ENCODE measurements at regions not wholly inside any gene's neighbourhood (a gene's known extent, or its start where the extent isn't known, plus 50 kb on each side); places are given as distances from the start of the nearest gene placed in this dataset.

DNA sequence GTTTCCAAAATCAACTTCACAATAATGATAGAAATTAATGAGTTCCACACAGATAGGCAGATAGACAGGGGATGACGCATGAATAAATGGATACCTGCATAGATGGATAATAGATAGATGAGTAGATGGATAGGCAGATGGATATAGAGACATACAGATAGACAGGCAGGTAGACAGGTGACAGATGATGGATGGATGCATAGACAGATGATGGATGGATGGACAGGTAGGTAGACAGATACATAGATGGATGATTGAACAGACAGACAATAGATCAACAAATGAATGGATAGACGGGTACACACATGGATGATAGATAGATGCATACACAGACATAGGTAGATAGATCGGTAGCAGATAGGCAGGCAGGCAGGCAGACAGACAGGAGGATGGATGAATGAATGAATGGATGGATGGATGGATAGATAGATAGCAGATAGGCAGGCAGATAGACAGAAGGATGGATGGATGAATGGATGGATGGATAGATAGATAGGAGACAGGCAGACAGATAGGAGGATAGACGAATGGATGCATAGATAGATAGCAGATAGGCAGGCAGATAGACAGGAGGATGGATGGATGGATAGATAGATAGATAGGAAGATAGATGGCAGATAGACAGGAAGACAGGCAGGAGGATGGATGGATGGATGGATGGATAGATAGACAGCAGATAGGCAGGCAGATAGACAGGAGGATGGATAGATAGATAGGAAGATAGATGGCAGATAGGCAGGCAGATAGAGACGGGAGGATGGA is 142.5 kb downstream of the RBFOX3 start:
- no peak for DNase-seq

- DNase-seq, result peak in 1 of 2 donors; percentile 36
These were observed 144.1 kb downstream of the RBFOX3 start for GRCh38 chr17:79466562-79467350.

GRCh38 chr17:79465681-79466025 is 145.2 kb downstream of the RBFOX3 start:
- DNase-seq, result no peak

- DNase-seq, result no peak
These were observed 145.7 kb downstream of the RBFOX3 start for GRCh38 chr17:79465011-79465680.

- DNase-seq, result no peak
These were observed 146.4 kb downstream of the RBFOX3 start for GRCh38 chr17:79464318-79465010.

- DNase-seq, result no peak
These were observed 147.2 kb downstream of the RBFOX3 start for GRCh38 chr17:79463421-79464317.

DNA sequence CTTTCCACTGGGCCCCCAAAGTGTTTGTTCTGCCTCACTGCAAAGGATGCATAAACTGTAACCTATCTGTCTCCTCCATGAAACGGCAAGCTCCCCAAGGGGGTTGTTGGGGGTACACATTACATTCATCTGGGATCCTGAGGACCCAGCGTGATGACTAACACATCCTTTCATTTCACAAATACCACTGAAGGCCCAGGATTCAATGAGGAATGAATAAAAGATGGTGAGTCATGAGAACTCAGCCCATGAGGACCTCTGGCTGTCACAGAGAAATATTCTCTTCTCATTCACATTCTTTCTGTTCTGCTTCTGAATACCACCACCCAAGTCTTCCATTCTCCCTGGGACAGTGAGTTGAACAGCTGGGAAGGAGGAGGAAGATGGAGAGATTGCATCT is 149.8 kb downstream of the RBFOX3 start:
- DNase-seq, result no peak

GRCh38 chr17:79459846-79460245 is 151.0 kb downstream of the RBFOX3 start:
- DNase-seq, result no peak

DNA sequence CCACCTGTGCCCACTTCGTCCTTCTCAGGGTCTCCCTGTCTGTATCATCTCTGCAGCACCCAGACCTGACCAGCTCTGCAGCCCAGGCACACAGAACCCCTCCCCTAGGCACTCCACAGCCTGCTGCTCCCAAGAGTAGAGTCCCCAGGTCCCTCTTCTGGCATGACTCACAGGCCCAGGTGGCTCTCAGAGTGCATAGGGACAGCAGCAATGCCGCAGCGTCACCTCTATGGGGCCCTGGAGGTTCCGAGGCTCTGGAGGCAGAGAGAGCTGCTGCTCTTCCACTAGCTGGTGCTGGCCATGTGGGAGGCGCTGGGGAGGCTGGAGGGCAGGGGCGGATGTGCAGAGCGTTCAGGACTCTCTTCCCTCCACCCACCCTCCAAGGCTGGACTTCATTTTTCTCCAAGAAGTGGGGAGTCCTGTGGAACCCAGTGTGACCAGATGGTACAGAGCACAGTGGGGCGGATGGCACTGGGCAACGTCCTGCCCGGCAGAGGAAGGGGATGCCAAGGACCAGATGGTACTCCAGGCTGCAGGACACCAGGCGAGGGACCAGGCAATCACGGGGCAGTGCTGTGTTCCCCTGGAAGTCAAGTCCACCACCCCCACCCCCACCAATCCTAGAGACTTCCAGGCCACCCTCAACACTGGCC is 151.7 kb downstream of the RBFOX3 start:
- no peak for DNase-seq

DNA sequence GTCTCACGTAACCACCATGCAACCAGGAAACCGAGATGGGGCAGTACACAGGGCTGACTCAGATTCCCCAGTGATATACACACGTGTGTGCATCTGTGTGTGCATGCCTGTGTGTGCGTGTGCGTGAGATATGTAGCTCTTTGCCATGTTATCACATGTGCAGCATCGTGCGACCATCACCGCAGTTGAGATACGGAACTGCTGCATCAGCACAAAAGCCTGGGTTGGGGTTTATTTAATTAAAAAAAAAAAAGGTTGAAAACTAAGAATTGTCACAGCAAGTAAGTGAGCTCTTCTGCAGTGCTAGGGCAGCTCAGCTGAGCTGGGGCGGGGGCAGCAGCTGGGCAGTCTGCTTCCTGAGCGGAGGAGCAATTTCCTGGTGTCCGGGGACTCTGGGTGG is 152.5 kb downstream of the RBFOX3 start:
- DNase-seq, result no peak

DNA sequence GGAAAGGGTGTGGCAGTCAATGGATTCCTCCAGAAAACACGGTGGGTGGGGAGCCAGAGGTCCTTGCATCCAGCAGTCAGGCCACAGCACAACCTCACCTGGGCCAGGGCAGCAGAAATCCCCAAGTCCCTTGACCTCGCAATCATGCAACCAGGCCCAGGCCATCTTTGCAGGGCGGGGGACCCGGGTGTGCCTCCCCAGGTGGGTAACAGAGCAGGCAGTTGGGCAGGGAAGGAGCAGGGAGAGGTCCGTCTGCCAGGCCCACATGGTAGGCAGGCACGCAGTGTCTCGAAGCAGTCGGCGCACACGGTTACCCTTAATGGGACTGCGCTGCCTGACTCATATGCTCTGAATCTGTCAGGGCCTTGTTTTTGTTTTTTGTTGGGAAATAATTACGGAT is 153.0 kb downstream of the RBFOX3 start:
- DNase-seq, result no peak

GRCh38 chr17:79457376-79457775 is 153.5 kb downstream of the RBFOX3 start:
- no peak for DNase-seq

DNA sequence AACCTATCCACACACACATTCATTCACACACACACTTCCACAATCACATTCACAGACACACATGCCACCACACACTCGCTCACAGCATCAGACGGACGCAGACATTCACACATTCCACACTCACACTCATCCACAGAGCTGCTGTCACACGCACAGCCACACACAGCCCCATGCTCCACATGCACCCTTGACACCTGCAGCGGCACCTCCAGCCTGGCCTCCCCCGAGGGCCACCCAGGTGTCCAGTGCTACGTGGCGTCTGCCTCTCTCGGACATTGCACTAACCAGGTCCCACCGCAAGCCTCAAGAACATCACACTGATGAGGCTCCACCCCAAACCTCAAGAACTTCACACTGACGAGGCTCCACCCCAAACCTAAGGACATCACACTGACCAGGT is 155.2 kb downstream of the RBFOX3 start:
- no peak for DNase-seq

DNA sequence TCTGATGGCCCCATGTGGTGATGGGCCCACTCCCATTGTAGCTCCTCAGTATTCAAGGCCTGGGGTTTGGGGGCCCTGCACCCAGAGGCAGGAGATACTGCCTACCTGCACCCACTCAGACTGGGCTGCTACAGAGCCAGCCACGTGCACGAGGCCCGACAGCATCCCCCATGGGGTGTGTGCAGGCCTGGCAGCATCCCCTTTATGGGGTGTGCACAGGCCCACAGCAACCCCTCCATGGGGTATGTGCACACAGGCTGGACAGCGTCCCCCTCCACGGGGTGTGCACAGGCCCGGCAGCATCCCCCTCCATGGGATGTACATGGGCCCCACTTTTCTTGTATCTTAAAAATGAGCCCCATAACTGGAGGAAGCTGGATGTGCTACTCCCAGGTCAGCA is 156.0 kb downstream of the RBFOX3 start:
- no peak for DNase-seq

GRCh38 chr17:79453481-79453880 is 157.4 kb downstream of the RBFOX3 start:
- no peak for DNase-seq

DNA sequence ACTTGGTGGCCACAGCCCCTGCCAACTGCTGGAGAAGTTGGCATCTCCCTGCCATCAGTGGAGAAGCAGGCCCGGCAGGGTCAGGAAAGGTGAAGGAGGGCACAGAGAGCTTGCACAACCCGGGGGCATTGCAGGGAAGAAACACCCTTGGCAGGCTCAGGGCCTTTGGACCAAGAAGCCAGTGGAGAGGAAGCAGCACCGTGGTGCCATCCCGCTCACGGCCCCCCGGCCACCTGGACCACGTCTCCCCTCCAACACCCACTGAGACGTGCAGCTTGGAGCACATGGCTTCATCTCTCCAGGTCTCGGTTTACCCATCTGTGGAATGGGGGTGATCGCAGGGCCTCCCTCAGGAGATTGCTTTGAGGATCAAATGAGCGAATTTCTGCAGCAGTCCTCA is 158.1 kb downstream of the RBFOX3 start:
- no peak for DNase-seq

DNA sequence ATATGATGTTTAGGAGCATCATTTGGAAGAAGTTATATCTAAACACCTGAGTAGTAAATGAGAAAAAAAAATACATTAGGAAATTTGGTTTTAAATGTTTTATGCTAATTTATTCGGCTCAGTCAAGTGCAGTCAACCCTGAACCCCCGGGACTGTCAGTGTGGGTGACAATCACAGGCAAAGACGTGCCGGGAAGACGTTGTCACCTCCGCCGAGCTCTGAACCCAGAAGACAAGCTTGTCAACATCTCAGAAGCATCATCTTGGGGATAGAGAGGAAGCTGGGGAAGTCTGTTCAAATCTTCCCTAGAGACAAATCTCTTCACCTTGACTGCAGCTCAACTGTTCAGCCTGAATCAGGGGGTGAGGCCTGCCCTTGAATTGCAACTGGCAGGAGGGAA is 159.7 kb downstream of the RBFOX3 start:
- DNase-seq, result no peak

DNA sequence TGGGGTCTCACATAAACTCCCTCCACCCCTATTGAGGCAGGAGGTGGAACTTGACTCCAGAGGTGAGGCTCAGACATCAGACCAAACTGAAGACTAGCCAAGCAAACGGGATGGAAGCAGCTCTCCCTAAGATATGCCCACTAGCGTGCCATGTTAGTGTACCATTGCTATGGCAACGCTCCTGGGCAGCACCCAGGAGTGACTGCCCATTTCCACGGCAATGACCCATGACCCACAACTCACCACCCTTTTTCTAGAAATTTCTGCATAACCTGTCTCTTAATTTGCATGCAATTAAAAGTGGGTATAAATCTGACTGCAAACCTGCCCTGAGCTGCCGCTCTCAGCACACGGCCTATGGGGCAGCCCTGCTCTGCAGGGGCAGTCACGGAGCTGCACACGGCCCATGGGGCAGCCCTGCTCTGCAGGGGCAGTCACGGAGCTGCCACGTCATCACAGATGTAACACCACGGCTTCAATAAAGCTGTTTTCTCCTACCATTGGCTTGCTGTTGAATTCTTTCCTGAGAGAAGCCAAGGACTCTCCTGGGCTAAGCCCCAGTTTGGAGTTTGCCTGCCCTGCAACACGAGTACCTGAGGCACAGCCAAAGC is 164.3 kb downstream of the RBFOX3 start:
- DNase-seq, result no peak

DNA sequence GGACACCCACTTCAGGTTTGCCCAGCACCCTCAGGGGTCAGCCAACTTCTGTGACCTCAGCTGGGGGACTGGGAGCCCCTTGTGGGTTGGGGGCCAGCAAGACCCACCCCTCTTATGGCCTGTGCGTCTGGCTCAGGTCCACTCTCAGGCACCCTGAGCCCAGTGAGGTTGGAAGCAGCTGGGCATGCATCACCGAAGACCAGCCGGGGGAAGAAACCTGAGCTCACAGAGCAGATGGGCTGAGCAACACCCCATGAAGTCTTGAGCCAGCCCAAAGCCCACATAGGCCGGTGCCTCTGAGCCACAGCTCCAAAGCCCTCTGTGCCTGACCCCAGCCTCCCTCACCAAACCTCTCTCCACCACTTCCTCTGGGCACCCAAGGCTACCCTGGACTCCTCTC is 166.7 kb downstream of the RBFOX3 start:
- no peak for DNase-seq

DNA sequence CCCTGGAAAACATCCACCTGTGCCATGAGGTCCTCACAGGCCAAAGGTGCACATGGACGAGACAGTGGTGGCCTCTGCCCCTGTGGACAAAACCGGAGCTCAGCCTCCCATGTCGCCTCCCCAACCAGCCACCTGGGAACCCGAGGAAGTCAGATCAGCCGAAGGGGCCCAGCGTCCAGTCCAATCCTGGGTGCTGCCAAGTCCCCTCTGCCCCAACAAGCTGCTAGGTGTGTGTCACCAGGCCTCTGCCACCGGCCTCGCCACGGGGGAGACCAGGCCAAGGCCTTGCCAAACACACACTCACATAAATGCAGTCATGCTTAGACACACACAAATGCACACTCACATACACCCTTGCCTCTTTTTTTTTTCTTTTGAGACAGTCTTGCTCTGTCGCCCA is 167.8 kb downstream of the RBFOX3 start:
- DNase-seq, result no peak
